IPS-18a (cell line): ENCODE measurements at regions not wholly inside any gene's neighbourhood (a gene's known extent, or its start where the extent isn't known, plus 50 kb on each side); places are given as distances from the start of the nearest gene placed in this dataset.
"Not testable (repeated sequence)": the region's sequence is repeated elsewhere in the genome, so short reads cannot be mapped to it uniquely, and the experiment has no call there.

ENCODE experiments used
- H3K27ac ChIP-seq: one replicate; pipeline ENCODE4 v1.5.1; 2013; ENCODE audit warnings: low read length
- H3K27me3 ChIP-seq: one replicate; pipeline ENCODE4 v1.6.1; 2013; ENCODE audit warnings: mild to moderate bottlenecking, low read length; ENCODE audit not compliant: control insufficient read depth, insufficient read depth
- H3K36me3 ChIP-seq: one replicate; pipeline ENCODE4 v1.6.1; 2013; ENCODE audit warnings: low read depth, low read length; ENCODE audit not compliant: control insufficient read depth
- H3K4me1 ChIP-seq: one replicate; pipeline ENCODE4 v1.6.1; 2013; ENCODE audit warnings: low read depth, low read length; ENCODE audit not compliant: control insufficient read depth
- H3K4me3 ChIP-seq: one replicate; pipeline ENCODE4 v1.5.1; 2013; ENCODE audit warnings: low read length
- H3K9ac ChIP-seq: one replicate; pipeline ENCODE4 v1.6.1; 2013; ENCODE audit warnings: mild to moderate bottlenecking, low read length, moderate library complexity
- H3K9me3 ChIP-seq: one replicate; pipeline ENCODE4 v1.6.1; 2013; ENCODE audit warnings: low read depth, low read length; ENCODE audit not compliant: control insufficient read depth

DNA sequence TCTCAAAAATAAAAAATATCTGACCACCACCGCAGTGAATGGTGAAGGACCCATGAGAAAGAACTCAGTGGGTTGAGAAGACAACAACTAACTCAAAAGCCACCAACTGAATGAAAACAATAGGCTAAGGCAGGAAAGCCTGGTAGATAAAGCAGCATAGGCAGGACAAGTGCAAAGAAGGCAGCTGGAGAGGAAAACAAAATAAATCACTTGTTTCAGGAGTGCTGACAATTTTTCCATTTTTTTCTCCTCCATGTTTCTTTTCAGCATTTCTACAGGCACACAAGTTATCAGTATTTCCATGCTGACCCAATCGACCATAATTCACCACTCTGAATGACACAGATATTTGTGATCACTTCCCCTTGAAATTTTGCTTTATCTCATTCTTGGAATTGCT is 597.8 kb downstream of the LIG4 start:
- Histone ChIP-seq H3K4me3 (no peak overlapping the region), H3K4me1 (no peaks in the 10 kb centered on the region), H3K36me3 (no peaks in the 10 kb centered on the region)

DNA sequence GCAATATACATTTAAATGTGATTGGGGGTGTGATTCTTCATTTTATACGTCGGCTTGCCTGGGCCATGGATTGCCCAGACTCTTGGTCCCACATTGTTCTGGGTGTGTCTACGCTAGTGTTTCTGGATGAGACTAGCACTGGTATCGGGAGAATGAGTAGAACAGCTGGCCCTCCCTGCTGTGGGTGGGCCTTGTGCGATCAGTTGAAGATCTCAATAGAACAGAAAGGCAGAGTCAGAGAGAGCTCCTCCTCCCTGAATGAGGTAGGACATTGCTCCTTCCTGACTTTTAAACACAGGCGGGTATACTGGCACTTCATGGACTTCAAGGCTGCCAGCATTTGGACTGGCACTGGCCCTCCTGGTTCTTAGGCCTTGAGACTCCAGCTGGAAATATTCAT is 603.0 kb downstream of the LIG4 start:
- Histone ChIP-seq H3K4me1 (no peaks in the 10 kb centered on the region), H3K9me3 (no peaks in the 10 kb centered on the region), H3K9ac (no peak overlapping the region), H3K4me3 (no peak overlapping the region), H3K36me3 (no peaks in the 10 kb centered on the region), H3K27me3 (no peaks in the 10 kb centered on the region), H3K27ac (no peak overlapping the region)

More for the DNA sequence above, 597.8 kb downstream of the LIG4 start:
- no peaks in the 10 kb centered on the region for H3K9me3 ChIP-seq
- H3K9ac ChIP-seq, result no peak overlapping the region
- no peaks in the 10 kb centered on the region for H3K27me3 ChIP-seq
- H3K27ac ChIP-seq, result no peak overlapping the region

DNA sequence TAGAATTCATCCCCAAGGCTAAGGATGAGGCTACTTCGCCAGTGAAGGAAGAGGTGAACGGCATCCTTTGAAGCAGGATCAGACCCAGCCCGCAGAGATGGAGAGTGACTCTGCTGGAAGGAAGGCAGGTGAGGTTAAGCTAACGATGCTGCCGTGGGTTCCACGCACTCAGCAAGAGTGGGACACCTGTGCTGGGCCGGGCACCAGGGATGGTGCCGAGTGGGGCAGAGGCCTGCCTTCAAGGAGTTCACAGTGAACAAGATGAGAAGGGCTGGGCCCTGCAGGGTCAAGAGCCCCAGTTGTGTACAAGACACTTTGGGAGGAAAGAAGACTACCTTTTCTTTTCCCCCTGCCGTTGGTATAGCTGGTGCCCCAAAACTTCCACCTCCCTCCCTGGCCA is 606.6 kb downstream of the LIG4 start:
- Histone ChIP-seq H3K36me3 (no peaks in the 10 kb centered on the region), H3K4me3 (no peak overlapping the region), H3K27ac (no peak overlapping the region), H3K9ac (no peak overlapping the region), H3K4me1 (no peaks in the 10 kb centered on the region), H3K9me3 (no peaks in the 10 kb centered on the region), H3K27me3 (no peaks in the 10 kb centered on the region)

DNA sequence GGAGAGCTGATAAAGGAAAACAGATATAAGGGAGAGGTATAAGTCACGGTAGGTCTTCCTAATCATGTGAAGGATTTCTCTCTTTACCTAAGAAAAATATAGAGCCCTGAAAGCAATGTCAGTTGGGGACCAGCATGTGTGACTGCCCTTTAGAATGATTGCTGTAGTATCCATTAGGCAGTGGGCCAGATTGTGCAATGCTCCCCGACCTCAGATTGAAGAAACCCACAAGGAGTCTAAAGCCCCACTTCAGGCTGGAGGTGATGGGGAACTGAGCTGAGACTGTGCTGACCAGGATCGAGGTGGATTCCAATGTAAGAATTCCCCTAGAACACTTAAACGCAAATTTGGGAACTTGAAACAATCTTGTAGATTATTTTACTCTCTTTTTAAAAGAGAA is 614.4 kb downstream of the LIG4 start:
- Histone ChIP-seq H3K27me3 (no peaks in the 10 kb centered on the region), H3K9me3 (no peaks in the 10 kb centered on the region), H3K36me3 (no peaks in the 10 kb centered on the region), H3K4me1 (no peaks in the 10 kb centered on the region), H3K4me3 (no peak overlapping the region), H3K9ac (no peak overlapping the region), H3K27ac (no peak overlapping the region)

DNA sequence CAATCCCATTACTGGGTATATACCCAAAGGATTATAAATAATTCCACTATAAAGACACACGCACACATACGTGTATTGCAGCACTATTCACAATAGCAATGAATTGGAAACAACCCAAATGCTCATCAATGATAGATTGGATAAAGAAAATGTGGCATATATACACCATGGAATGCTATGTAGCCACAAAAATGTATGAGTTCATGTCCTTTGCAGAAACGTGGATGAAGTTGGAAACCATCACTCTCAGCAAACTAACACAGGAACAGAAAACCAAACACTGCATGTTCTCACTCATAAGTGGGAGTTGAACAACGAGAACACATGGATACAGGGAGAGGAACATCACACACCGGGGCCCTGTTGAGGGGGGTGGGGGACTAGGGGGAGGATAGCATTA is 619.0 kb downstream of the LIG4 start:
- H3K9ac ChIP-seq, H3K4me3 ChIP-seq, H3K27ac ChIP-seq, H3K36me3 ChIP-seq, H3K9me3 ChIP-seq, H3K27me3 ChIP-seq, H3K4me1 ChIP-seq: not testable (repeated sequence)

DNA sequence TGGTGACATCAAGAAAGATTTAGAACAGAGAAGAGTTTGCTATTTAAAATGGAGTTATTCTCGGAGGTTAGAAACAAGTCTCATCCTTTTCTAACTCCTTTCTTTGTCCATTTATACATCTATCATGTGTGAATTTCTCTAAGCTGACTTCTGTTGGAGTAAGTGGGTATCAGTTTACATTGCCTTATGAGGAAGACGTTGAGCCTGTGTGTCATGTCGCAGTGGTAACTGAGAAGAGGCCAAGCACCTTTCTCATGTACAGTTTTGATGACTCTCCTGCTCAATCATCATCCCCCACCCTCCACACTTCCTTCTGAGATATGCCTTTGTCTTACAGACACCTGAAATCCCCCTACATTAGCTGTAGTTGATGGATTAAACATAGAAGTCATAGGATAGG is 624.8 kb downstream of the LIG4 start:
- Histone ChIP-seq H3K27me3 (no peaks in the 10 kb centered on the region), H3K9ac (no peak overlapping the region), H3K9me3 (no peaks in the 10 kb centered on the region), H3K4me3 (no peak overlapping the region), H3K4me1 (no peaks in the 10 kb centered on the region), H3K36me3 (no peaks in the 10 kb centered on the region), H3K27ac (no peak overlapping the region)

DNA sequence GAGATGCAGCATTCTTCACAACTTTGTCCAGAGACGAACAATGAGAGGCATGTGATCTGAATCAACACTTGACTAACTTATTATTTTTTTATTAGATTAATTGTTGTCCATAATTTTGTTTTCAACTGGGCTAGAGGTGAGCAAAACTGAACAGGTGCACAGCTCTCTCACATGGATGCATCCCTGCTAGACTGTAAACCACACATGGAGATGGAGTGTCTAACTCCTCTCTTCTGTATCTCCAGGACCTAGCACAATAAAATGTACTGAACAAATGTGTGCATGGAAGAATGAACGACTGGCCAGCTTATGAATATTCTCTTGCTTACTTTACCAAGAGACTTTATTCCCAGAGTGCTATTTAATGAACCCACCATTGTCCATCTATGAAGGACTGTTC is 627.7 kb downstream of the LIG4 start:
- H3K27ac ChIP-seq, result no peak overlapping the region
- no peaks in the 10 kb centered on the region for H3K9me3 ChIP-seq
- no peaks in the 10 kb centered on the region for H3K36me3 ChIP-seq
- H3K4me1 ChIP-seq, result no peaks in the 10 kb centered on the region
- H3K27me3 ChIP-seq, result peaks cover 19% of the 10 kb centered on the region
- H3K9ac ChIP-seq, result no peak overlapping the region
- H3K4me3 ChIP-seq, result no peak overlapping the region

DNA sequence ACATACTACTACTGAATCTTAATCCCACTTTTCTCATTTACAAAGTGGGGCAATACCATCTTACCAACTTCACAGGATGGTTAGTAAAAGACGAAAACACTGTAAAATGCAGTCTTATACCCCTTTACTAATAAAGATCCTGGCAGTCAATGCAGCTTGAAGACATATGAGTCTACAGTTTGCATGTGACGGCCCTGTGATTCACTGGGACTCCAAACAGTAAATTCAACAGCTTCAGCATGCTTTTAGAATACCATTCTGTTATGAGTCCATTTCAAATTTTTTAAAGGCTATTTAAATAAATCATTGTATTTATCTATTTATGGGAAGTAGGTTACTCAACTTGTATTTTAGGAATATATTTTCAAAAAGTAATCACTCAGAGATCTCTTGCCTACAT is 629.1 kb downstream of the LIG4 start:
- no peaks in the 10 kb centered on the region for H3K9me3 ChIP-seq
- no peak overlapping the region for H3K27ac ChIP-seq
- no peaks in the 10 kb centered on the region for H3K36me3 ChIP-seq
- peaks cover 4% of the 10 kb centered on the region for H3K4me1 ChIP-seq
- no peak overlapping the region for H3K4me3 ChIP-seq
- peaks cover 34% of the 10 kb centered on the region for H3K27me3 ChIP-seq
- H3K9ac ChIP-seq, result no peak overlapping the region

DNA sequence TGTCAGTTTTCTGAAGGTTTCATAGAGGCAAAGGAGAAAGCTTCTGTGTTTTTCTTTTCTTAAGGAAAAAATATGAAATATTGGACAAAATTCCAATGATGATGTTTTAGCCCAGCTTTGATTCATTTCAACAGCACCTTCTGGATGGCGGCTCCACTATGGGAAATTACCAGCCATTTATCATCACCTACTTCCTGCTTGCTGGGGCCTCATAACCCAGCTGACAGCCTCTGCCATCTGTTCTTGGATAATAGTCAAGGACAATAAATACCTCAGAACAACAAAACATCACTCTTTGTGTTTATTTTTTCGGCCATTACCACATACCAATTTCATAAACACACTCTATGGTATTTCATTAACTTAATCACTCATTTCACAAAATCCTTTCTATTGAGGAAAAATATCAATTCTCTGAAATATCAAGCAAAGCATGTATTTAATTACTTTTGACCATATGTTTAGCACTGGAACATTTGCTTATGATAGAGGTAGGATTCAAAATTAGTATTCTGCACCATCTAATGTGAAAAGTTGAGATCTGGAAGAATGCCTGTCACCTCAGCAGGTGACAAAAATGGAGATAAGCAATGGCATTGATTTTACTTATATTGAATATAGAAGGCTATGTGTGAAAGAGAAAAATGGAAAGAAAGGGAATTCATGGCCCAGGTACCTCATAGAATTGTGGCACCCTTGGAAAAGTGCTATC is 629.7 kb downstream of the LIG4 start:
- Histone ChIP-seq H3K9me3 (no peaks in the 10 kb centered on the region), H3K4me3 (no peak overlapping the region), H3K4me1 (peaks cover 10% of the 10 kb centered on the region), H3K27ac (no peak overlapping the region), H3K36me3 (no peaks in the 10 kb centered on the region), H3K9ac (no peak overlapping the region), H3K27me3 (peaks cover 40% of the 10 kb centered on the region)

DNA sequence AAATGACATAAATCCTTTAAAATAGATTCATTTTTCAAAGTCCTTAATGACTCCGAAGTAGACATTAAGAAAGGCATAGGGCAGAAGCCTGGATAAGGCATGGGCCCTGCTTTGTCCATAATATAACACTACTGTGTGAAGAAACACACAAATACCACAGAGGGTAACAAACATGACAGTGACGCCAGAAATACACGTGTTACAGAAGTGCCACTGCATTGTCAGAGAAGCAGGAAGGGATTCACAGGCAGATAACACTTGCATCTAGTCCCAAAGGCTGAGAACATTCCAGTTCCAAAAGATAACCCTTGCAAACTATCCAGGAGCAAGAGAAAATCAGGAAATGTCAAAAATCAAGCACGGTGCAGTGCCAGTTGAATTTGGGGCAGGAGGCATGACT is 633.2 kb downstream of the LIG4 start:
- H3K36me3 ChIP-seq, result no peaks in the 10 kb centered on the region
- no peaks in the 10 kb centered on the region for H3K9me3 ChIP-seq
- H3K9ac ChIP-seq, result no peak overlapping the region
- H3K4me1 ChIP-seq, result peaks cover 11% of the 10 kb centered on the region
- no peak overlapping the region for H3K27ac ChIP-seq
- H3K4me3 ChIP-seq, result no peak overlapping the region
- peaks cover 67% of the 10 kb centered on the region for H3K27me3 ChIP-seq

DNA sequence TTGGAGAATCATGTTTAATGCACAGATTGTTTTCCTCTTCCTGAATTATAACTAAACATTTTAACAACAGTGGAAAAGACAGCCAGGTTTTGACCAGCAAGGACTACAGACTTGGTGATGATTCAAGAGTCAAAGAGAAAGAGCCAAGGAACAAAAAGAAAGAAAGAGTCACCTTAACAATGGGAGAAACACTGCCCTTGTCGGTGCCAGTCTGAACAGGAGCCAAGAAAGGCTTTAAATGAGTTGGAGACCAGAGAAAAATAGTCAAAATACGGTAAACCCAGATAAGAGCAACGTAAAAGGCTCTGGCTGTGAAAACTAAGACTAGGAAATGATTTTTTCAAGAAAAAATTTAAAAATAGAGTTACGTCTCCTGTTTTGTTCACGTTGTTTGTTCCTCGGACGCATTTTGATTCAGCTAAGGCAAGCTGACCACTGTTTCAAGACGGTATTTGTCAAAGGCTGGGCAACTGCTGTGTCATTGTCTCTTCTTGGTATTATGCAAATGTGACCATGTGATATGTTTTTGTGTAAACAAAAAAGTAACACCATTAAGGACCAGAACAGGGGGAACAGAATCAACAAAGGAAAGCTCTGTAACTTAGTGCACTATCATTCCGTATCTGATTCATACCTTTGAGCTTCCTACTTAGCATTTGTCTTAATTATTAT is 634.5 kb downstream of the LIG4 start:
- no peak overlapping the region for H3K9ac ChIP-seq
- peaks cover 21% of the 10 kb centered on the region for H3K4me1 ChIP-seq
- H3K27me3 ChIP-seq, result peaks cover 80% of the 10 kb centered on the region
- no peak overlapping the region for H3K27ac ChIP-seq
- no peaks in the 10 kb centered on the region for H3K36me3 ChIP-seq
- no peaks in the 10 kb centered on the region for H3K9me3 ChIP-seq
- H3K4me3 ChIP-seq, result no peak overlapping the region

DNA sequence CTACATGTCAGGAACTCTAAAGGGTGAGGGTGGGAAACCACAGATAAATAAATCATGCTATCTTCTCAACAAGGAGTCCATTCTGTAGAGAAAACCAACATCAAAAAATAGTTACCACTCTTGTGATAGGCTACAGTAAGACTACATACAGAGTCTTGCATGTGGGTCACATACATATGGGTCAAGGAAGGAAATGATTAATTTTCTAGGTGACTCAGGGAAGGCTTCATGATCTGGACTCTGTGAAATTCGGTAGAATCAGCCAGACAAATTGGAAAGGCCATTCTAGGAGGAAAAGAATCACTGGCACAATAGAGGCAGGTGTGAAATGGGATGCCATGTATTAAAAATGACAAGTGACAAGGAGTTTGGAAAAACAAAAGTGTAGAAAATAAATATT is 638.9 kb downstream of the LIG4 start:
- H3K27ac ChIP-seq, result no peak overlapping the region
- H3K27me3 ChIP-seq, result peaks cover 72% of the 10 kb centered on the region
- H3K4me3 ChIP-seq, result no peak overlapping the region
- no peak overlapping the region for H3K9ac ChIP-seq
- no peaks in the 10 kb centered on the region for H3K36me3 ChIP-seq
- H3K4me1 ChIP-seq, result peaks cover 37% of the 10 kb centered on the region
- no peaks in the 10 kb centered on the region for H3K9me3 ChIP-seq
